Activated CD4-positive, alpha-beta T cell treated with anti-CD3 and anti-CD28 coated beads, Interleukin-2, Interleukin-6, amounts not matched to agents 100 ng/mL and 50 ng/mL, durations not matched to agents 16 hours and 8 hours (primary cell): ENCODE measurements at regions not wholly inside any gene's neighbourhood (a gene's known extent, or its start where the extent isn't known, plus 50 kb on each side); places are given as distances from the start of the nearest gene placed in this dataset.
"Not testable (repeated sequence)": the region's sequence is repeated elsewhere in the genome, so short reads cannot be mapped to it uniquely, and the experiment has no call there.

Experiments used
- DNase-seq: peaks from one replicate; pipeline ENCODE4 v3.0.0-alpha.2; 2020

- DNase-seq, result no peak
These were observed 98.9 kb downstream of the OLIG3 start for GRCh38 chr6:137395316-137395715.

- no peak for DNase-seq
These were observed 103.0 kb downstream of the OLIG3 start for GRCh38 chr6:137391061-137391814.

GRCh38 chr6:137390334-137390733 lies 103.9 kb downstream of the OLIG3 start:
- no peak for DNase-seq

- DNase-seq, result peak; percentile 92
These were observed 105.0 kb downstream of the OLIG3 start for GRCh38 chr6:137389150-137389704.

GRCh38 chr6:137387096-137387764 lies 107.0 kb downstream of the OLIG3 start:
- no peak for DNase-seq

- DNase-seq, result not testable (repeated sequence)
These were observed 110.9 kb downstream of the OLIG3 start for GRCh38 chr6:137383287-137383686.

- DNase-seq, result no peak
These were observed 116.2 kb downstream of the OLIG3 start for GRCh38 chr6:137378090-137378369.

GRCh38 chr6:137373296-137373695 lies 120.9 kb downstream of the OLIG3 start:
- no peak for DNase-seq

- DNase-seq, result no peak
These were observed 121.7 kb downstream of the OLIG3 start for GRCh38 chr6:137372532-137372931.

GRCh38 chr6:137371634-137372016 lies 122.6 kb downstream of the OLIG3 start:
- DNase-seq, result no peak

GRCh38 chr6:137370871-137371633 lies 123.1 kb downstream of the OLIG3 start:
- no peak for DNase-seq

- no peak for DNase-seq
These were observed 125.1 kb downstream of the OLIG3 start for GRCh38 chr6:137369136-137369535.

- DNase-seq, result no peak
These were observed 128.3 kb downstream of the OLIG3 start for GRCh38 chr6:137365707-137366437.

- DNase-seq, result peak; percentile 70
These were observed 130.4 kb downstream of the OLIG3 start for GRCh38 chr6:137363805-137364138.

- DNase-seq, result no peak
These were observed 131.1 kb downstream of the OLIG3 start for GRCh38 chr6:137362878-137363804.

- no peak for DNase-seq
These were observed 132.5 kb downstream of the OLIG3 start for GRCh38 chr6:137361701-137362100.

GRCh38 chr6:137358273-137358672 lies 135.9 kb downstream of the OLIG3 start:
- no peak for DNase-seq

- no peak for DNase-seq
These were observed 136.3 kb downstream of the OLIG3 start for GRCh38 chr6:137357948-137358266.

GRCh38 chr6:137357263-137357947 lies 136.8 kb downstream of the OLIG3 start:
- DNase-seq, result no peak

GRCh38 chr6:137353842-137354397 lies 134.7 kb upstream of the IFNGR1 start:
- DNase-seq, result no peak

- peak; percentile 35 for DNase-seq
These were observed 134.2 kb upstream of the IFNGR1 start for GRCh38 chr6:137353346-137353745.
